HepG2 (cell line): ENCODE measurements at regions not wholly inside any gene's neighbourhood (a gene's known extent, or its start where the extent isn't known, plus 50 kb on each side); places are given as distances from the start of the nearest gene placed in this dataset.

Experiments used
- ATAC-seq: fragments of 200-7000 bp; cut with Tn5 transposase; 3 replicates; pipeline ENCODE4 v1.9.1; 2020; ENCODE audit warnings: mild to moderate bottlenecking, moderate library complexity
- BruUV-seq: library from RNA; stranded (reverse); fragments of 400-500 nt; replicated peaks from 2 replicates; lab custom pipeline; 2021; lab: Mats Ljungman, UMichigan
- CTCF ChIA-PET: fragments of 300-600 bp; formaldehyde crosslinking; extraction: SDS; loops from one replicate; lab custom pipeline; 2021; ENCODE audit warnings: low total read pairs, inconsistent platforms, low intra/inter-chr PET ratio; lab: Yijun Ruan, JAX
- POLR2A ChIA-PET: fragments of 350-600 bp; sonication (Branson Sonifier 250); formaldehyde crosslinking; loops from one replicate; lab custom pipeline; 2020; ENCODE audit warnings: antibody characterized with exemption, inconsistent platforms; lab: Yijun Ruan, JAX
- DNase-seq: peaks from one replicate; pipeline ENCODE4 v3.0.0-alpha.2; 2015; ENCODE audit warnings: low spot score
- FAIRE-seq: peaks from 3 replicates; lab custom pipeline; 2011; peaks lifted over from hg19 to GRCh38; lab: Jason Lieb, UNC
- H2AFZ ChIP-seq: one replicate; pipeline ENCODE4 v1.6.1; 2011; ENCODE audit warnings: low read length, inconsistent platforms
- H3K27ac ChIP-seq: fragments of 300-600 bp; 3 replicates; pipeline ENCODE4 v1.8.0; 2011; ENCODE audit warnings: mixed run types, mild to moderate bottlenecking, mixed read lengths, low read length, inconsistent platforms; ENCODE audit not compliant: insufficient read depth; ENCODE audit errors: extremely low read length
- H3K27me3 ChIP-seq, 2 experiments: fragments of 200-600 bp in 1 of 2; 2 replicates in 1 of 2; 3 replicates in 1 of 2; pipeline versions ENCODE4 v1.6.0 to v1.8.0; 2011; ENCODE audit warnings: low read length in 2 of 2, mild to moderate bottlenecking in 2 of 2, moderate library complexity in 2 of 2, inconsistent platforms in 1 of 2; ENCODE audit not compliant: insufficient read depth in 2 of 2, control insufficient read depth in 1 of 2
- H3K36me3 ChIP-seq, 2 experiments: fragments of 200-600 bp in 1 of 2; replicated peaks in 1 of 2; 2 replicates in 1 of 2; 3 replicates in 1 of 2; pipeline versions ENCODE4 v1.5.1 to v1.8.0; 2011; ENCODE audit warnings: low read length in 2 of 2, inconsistent platforms in 1 of 2; ENCODE audit not compliant: insufficient read depth in 2 of 2, control insufficient read depth in 1 of 2
- H3K4me1 ChIP-seq: 2 replicates; pipeline ENCODE4 v1.5.1; 2012; ENCODE audit warnings: low read length, inconsistent platforms; ENCODE audit not compliant: insufficient read depth
- H3K4me2 ChIP-seq: 2 replicates; pipeline ENCODE4 v1.6.0; 2011; ENCODE audit warnings: low read depth, low read length, inconsistent platforms
- H3K4me3 ChIP-seq, 3 experiments: fragments of 200-600 bp in 1 of 3; sonication (generic), shearing (Covaris generic) in 1 of 3; replicated peaks in 1 of 3; 2 replicates each; pipeline ENCODE4 v1.5.1; 2011 to 2016; ENCODE audit warnings: low read length in 3 of 3, inconsistent platforms in 2 of 3, low read depth in 2 of 3, mild to moderate bottlenecking in 2 of 3, control low read depth in 1 of 3, mixed read lengths in 1 of 3; ENCODE audit not compliant: insufficient read depth in 1 of 3
- H3K79me2 ChIP-seq: one replicate; pipeline ENCODE4 v1.6.1; 2011; ENCODE audit warnings: low read length, inconsistent platforms; ENCODE audit not compliant: insufficient read depth
- H3K9ac ChIP-seq: 2 replicates; pipeline ENCODE4 v1.6.0; 2011; ENCODE audit warnings: mild to moderate bottlenecking, low read depth, low read length, inconsistent platforms; ENCODE audit not compliant: insufficient read depth
- H3K9me3 ChIP-seq: 2 replicates; pipeline ENCODE4 v1.5.1; 2012; ENCODE audit warnings: mild to moderate bottlenecking, low read length
- H4K20me1 ChIP-seq: 2 replicates; pipeline ENCODE4 v1.6.0; 2011; ENCODE audit warnings: inconsistent platforms, mild to moderate bottlenecking, low read length, moderate library complexity; ENCODE audit not compliant: insufficient read depth
- BRCA1 ChIP-seq: sonication (generic); formaldehyde crosslinking; IDR thresholded peaks from 2 replicates; pipeline ENCODE4 v1.4.0; 2020; ENCODE audit warnings: missing genetic modification reagents
- HNF4A ChIP-seq: sonication (generic); formaldehyde crosslinking; IDR thresholded peaks from 2 replicates; pipeline ENCODE4 v1.4.0; 2020; ENCODE audit warnings: missing genetic modification reagents
- KAT8 ChIP-seq: IDR thresholded peaks from 2 replicates; pipeline ENCODE4 v1.6.1; 2016; ENCODE audit warnings: missing genetic modification reagents, missing compliant biosample characterization
- MAFF ChIP-seq: IDR thresholded peaks from 2 replicates; pipeline ENCODE4 v1.6.1; 2011; ENCODE audit warnings: low read depth, low read length, improper control_type of control experiment
- MED1 ChIP-seq: sonication (generic); formaldehyde crosslinking; IDR thresholded peaks from 2 replicates; pipeline ENCODE4 v1.4.0; 2020; ENCODE audit warnings: missing genetic modification reagents
- MIER2 ChIP-seq: IDR thresholded peaks from 2 replicates; pipeline ENCODE4 v1.6.1; 2016; ENCODE audit warnings: missing biosample characterization, missing genetic modification reagents
- PCBP1 ChIP-seq: fragments of 200-400 bp; formaldehyde crosslinking; IDR thresholded peaks from 2 replicates; pipeline ENCODE4 v1.6.1; 2017; ENCODE audit warnings: mild to moderate bottlenecking, low read depth, low read length, borderline replicate concordance
- RAD21 ChIP-seq: fragments of 450-650 bp; formaldehyde crosslinking; IDR thresholded peaks from 2 replicates; pipeline ENCODE4 v1.5.0; 2020; ENCODE audit warnings: mild to moderate bottlenecking
- STAT6 ChIP-seq: sonication (generic); formaldehyde crosslinking; IDR thresholded peaks from 2 replicates; pipeline ENCODE4 v1.4.0; 2020; ENCODE audit warnings: missing genetic modification reagents, mild to moderate bottlenecking, borderline replicate concordance
- TAF15 ChIP-seq: fragments of 200-400 bp; formaldehyde crosslinking; IDR thresholded peaks from one replicate; pipeline ENCODE4 v1.6.1; 2018; ENCODE audit warnings: mild to moderate bottlenecking, low read depth, low read length; ENCODE audit not compliant: poor library complexity, severe bottlenecking
- TEAD3 ChIP-seq: optimal IDR thresholded peaks from 2 replicates; pipeline ENCODE3; 2016; ENCODE audit warnings: borderline replicate concordance
- TRIM24 ChIP-seq: sonication (generic); formaldehyde crosslinking; IDR thresholded peaks from 2 replicates; pipeline ENCODE4 v1.8.0; 2022; ENCODE audit warnings: mild to moderate bottlenecking, missing genetic modification reagents
- U2AF2 ChIP-seq: fragments of 200-400 bp; formaldehyde crosslinking; IDR thresholded peaks from 2 replicates; pipeline ENCODE4 v1.6.1; 2017; ENCODE audit warnings: low read depth, mild to moderate bottlenecking, low read length
- ZFAT ChIP-seq: sonication (generic); formaldehyde crosslinking; conservative IDR thresholded peaks from 2 replicates; pipeline ENCODE4 v1.8.1; 2023; ENCODE audit warnings: missing genetic modification reagents, inconsistent platforms
- ZMYM3 ChIP-seq: sonication (generic); formaldehyde crosslinking; IDR thresholded peaks from 2 replicates; pipeline ENCODE4 v1.5.1; 2020; ENCODE audit warnings: mild to moderate bottlenecking, missing genetic modification reagents
- ZNF33A ChIP-seq: sonication (generic); formaldehyde crosslinking; IDR thresholded peaks from 2 replicates; pipeline ENCODE4 v1.5.1; 2020; ENCODE audit warnings: missing genetic modification reagents, mild to moderate bottlenecking, moderate library complexity, borderline replicate concordance
- ZNF678 ChIP-seq: sonication (generic); formaldehyde crosslinking; IDR thresholded peaks from 2 replicates; pipeline ENCODE4 v1.4.0; 2020; ENCODE audit warnings: mild to moderate bottlenecking, missing genetic modification reagents
- ZNF775 ChIP-seq: sonication (generic); formaldehyde crosslinking; IDR thresholded peaks from 2 replicates; pipeline ENCODE4 v1.4.0; 2020; ENCODE audit warnings: missing genetic modification reagents, mild to moderate bottlenecking, moderate library complexity, borderline replicate concordance
- ZSCAN30 ChIP-seq: sonication (generic); formaldehyde crosslinking; IDR thresholded peaks from 2 replicates; pipeline ENCODE4 v1.5.0; 2020; ENCODE audit warnings: mild to moderate bottlenecking, missing genetic modification reagents
- WGBS: methylation state at CpG from one replicate; pipeline ENCODE4 v1.1.6; 2017; ENCODE audit warnings: low lambda C conversion rate; 5-methylcytosine and 5-hydroxymethylcytosine counted together
- in situ Hi-C: cut with HindIII; loops from 2 replicates; pipeline ENCODE4 v1.10.0; 2017; ENCODE audit warnings: low pct_unique_long_range_greater_than_20kb; ENCODE audit not compliant: extremely low pct_ligation_motif_present
- intact Hi-C: fragments of 100-400 bp; cut with micrococcal nuclease; formaldehyde crosslinking; loops from one replicate; pipeline ENCODE4 v1.10.0; 2022; ENCODE audit not compliant: unreplicated experiment

- ATAC-seq = no peak
- BruUV-seq = no TSS peak
- Histone ChIP-seq H3K4me3 (no peak overlapping the region), H3K4me2 (no peak overlapping the region), H3K36me3 (no peaks in the 10 kb centered on the region)
- 74% methylated on average over 2 of the region's 2 CpGs for WGBS
- in situ Hi-C loops = no loop called here
- TF ChIP-seq ZFAT (CRISPR knock-in tag) (no peak), ZSCAN30 (CRISPR knock-in tag) (no peak), TEAD3 (CRISPR knock-in tag) (no peak), MAFF (no peak), ZMYM3 (no peak), ZNF33A (CRISPR knock-in tag) (no peak), KAT8 (no peak)
- TF ChIP-seq, all 625 proteins: peak for 0
- intact Hi-C loops = no loop called here
- no peak for DNase-seq
- Histone ChIP-seq H3K27ac (no peak overlapping the region), H3K79me2 (no peaks in the 10 kb centered on the region), H3K9ac (no peak overlapping the region), H2AFZ (no peak overlapping the region), H4K20me1 (no peaks in the 10 kb centered on the region), H3K9me3 (no peaks in the 10 kb centered on the region), H3K4me1 (no peaks in the 10 kb centered on the region), H3K27me3 (peaks cover 0 to 2% of the 10 kb centered on the region in 2 experiments; a peak in 2 of 5 replicates)
- ChIA-PET POLR2A (no interaction called here), CTCF (no interaction called here)
- FAIRE-seq = no peak
These were observed 562.8 kb downstream of the BNC2 start for GRCh38 chr9:16307626-16308195.

GRCh38 chr9:16308645-16309044 lies 561.8 kb downstream of the BNC2 start:
- no peak for DNase-seq
- ChIA-PET CTCF (no interaction called here), POLR2A (no interaction called here)
- Histone ChIP-seq H3K9me3 (no peaks in the 10 kb centered on the region), H3K36me3 (no peaks in the 10 kb centered on the region), H3K4me1 (no peaks in the 10 kb centered on the region), H3K4me2 (no peak overlapping the region), H4K20me1 (0 out of 2 replicates have a peak, but pooled peaks cover under 1% of the 10 kb centered on the region), H2AFZ (no peak overlapping the region), H3K27ac (no peak overlapping the region), H3K79me2 (no peaks in the 10 kb centered on the region), H3K27me3 (peaks cover 0 to 2% of the 10 kb centered on the region in 2 experiments; a peak in 3 of 5 replicates), H3K4me3 (no peak overlapping the region), H3K9ac (no peak overlapping the region)
- no peak for FAIRE-seq
- intact Hi-C loops = no loop called here
- TF ChIP-seq TRIM24 (no peak), ZNF775 (CRISPR knock-in tag) (no peak), PCBP1 (no peak), MED1 (no peak), RAD21 (no peak), BRCA1 (CRISPR knock-in tag) (no peak), TAF15 (no peak), HNF4A (no peak), ZNF678 (no peak), STAT6 (CRISPR knock-in tag) (no peak), MIER2 (CRISPR knock-in tag) (no peak), U2AF2 (no peak)
- WGBS = 0% methylated on average over 2 of the region's 5 CpGs
- ATAC-seq = no peak
- in situ Hi-C loops = no loop called here
- BruUV-seq = no TSS peak
